K562 (cell line): ENCODE measurements at regions not wholly inside any gene's neighbourhood (a gene's known extent, or its start where the extent isn't known, plus 50 kb on each side); places are given as distances from the start of the nearest gene placed in this dataset.

Source experiments
- ATAC-seq: fragments of 200-7000 bp; cut with Tn5 transposase; 3 replicates; pipeline ENCODE4 v1.9.1; 2020; ENCODE audit warnings: moderate library complexity
- BruUV-seq: library from RNA; stranded (reverse); fragments of 400-500 nt; replicated peaks from 2 replicates; lab custom pipeline; 2021; lab: Mats Ljungman, UMichigan
- CTCF ChIA-PET: fragments of 300-600 bp; formaldehyde crosslinking; extraction: SDS; loops from one replicate; lab custom pipeline; 2021; ENCODE audit warnings: low intra/inter-chr PET ratio; lab: Yijun Ruan, JAX
- POLR2A ChIA-PET: fragments of 300-600, 350-650 bp; sonication (Branson Sonifier 250); formaldehyde crosslinking; extraction: SDS; loops from one replicate; lab custom pipeline; 2021; ENCODE audit warnings: antibody characterized with exemption, inconsistent platforms; lab: Yijun Ruan, JAX
- DNase-seq, 4 experiments: peaks; one replicate each; pipeline versions ENCODE4 v3.0.0 to v3.0.0-alpha.2; 2011 to 2018; ENCODE audit warnings: low spot score in 3 of 4, mixed read lengths in 3 of 4; ENCODE audit errors: extremely low read depth in 1 of 4
- FAIRE-seq: peaks from 2 replicates; lab custom pipeline; 2011; peaks lifted over from hg19 to GRCh38; lab: Jason Lieb, UNC
- H2AFZ ChIP-seq: 2 replicates; pipeline ENCODE4 v1.6.0; 2011; ENCODE audit warnings: low read depth, low read length, control low read depth, inconsistent platforms
- H3K27ac ChIP-seq: fragments of 200-600 bp; 3 replicates; pipeline ENCODE4 v1.8.0; 2011; ENCODE audit warnings: low read depth, mild to moderate bottlenecking, control low read depth, inconsistent platforms, low read length, moderate library complexity, mixed read lengths; ENCODE audit errors: extremely low read depth
- H3K27me3 ChIP-seq, 2 experiments: fragments of 300-600 bp in 1 of 2; 2 replicates in 1 of 2; 3 replicates in 1 of 2; pipeline versions ENCODE4 v1.6.0 to v1.8.0; 2011; ENCODE audit warnings: inconsistent platforms in 2 of 2, low read length in 2 of 2, mild to moderate bottlenecking in 1 of 2, mixed read lengths in 1 of 2, moderate library complexity in 1 of 2; ENCODE audit not compliant: control insufficient read depth in 2 of 2, insufficient read depth in 2 of 2
- H3K36me3 ChIP-seq: fragments of 300-600 bp; 3 replicates; pipeline ENCODE4 v1.8.0; 2011; ENCODE audit warnings: mild to moderate bottlenecking, low read length, inconsistent platforms; ENCODE audit not compliant: control insufficient read depth, insufficient read depth
- H3K4me1 ChIP-seq, 2 experiments: fragments of 200-600 bp in 1 of 2; replicated peaks in 1 of 2; 2 replicates in 1 of 2; 3 replicates in 1 of 2; pipeline versions ENCODE4 v1.5.1 to v1.8.0; 2011; ENCODE audit warnings: inconsistent platforms in 2 of 2, low read length in 2 of 2, mild to moderate bottlenecking in 1 of 2, mixed read lengths in 1 of 2, moderate library complexity in 1 of 2; ENCODE audit not compliant: control insufficient read depth in 2 of 2, insufficient read depth in 2 of 2
- H3K4me2 ChIP-seq: 2 replicates; pipeline ENCODE4 v1.6.1; 2011; ENCODE audit warnings: low read length, control low read depth, inconsistent platforms, mixed read lengths; ENCODE audit not compliant: insufficient read depth
- H3K4me3 ChIP-seq: fragments of 200-600 bp; sonication (generic), shearing (Covaris generic); 2 replicates; pipeline ENCODE4 v1.5.1; 2016; ENCODE audit warnings: control low read depth, inconsistent platforms
- H3K79me2 ChIP-seq: fragments of 200-600 bp; 3 replicates; pipeline ENCODE4 v1.8.0; 2011; ENCODE audit warnings: low read length, inconsistent platforms; ENCODE audit not compliant: control insufficient read depth, insufficient read depth
- H3K9ac ChIP-seq, 2 experiments: 2 replicates each; pipeline versions ENCODE4 v1.6.0 to v1.6.1; 2011; ENCODE audit warnings: low read depth in 2 of 2, low read length in 2 of 2, control low read depth in 1 of 2, inconsistent platforms in 1 of 2, mild to moderate bottlenecking in 1 of 2, mixed read lengths in 1 of 2; ENCODE audit not compliant: insufficient read depth in 1 of 2
- H3K9me1 ChIP-seq: one replicate; pipeline ENCODE4 v1.6.0; 2011; ENCODE audit warnings: inconsistent platforms, mild to moderate bottlenecking, low read length, moderate library complexity; ENCODE audit not compliant: control insufficient read depth, insufficient read depth
- H3K9me3 ChIP-seq: replicated peaks from 2 replicates; pipeline ENCODE4 v1.5.1; 2011; ENCODE audit warnings: low read depth, low read length, inconsistent platforms; ENCODE audit not compliant: control insufficient read depth, insufficient read depth
- H4K20me1 ChIP-seq: replicated peaks from 2 replicates; pipeline ENCODE4 v1.6.1; 2011; ENCODE audit warnings: low read length, inconsistent platforms, mixed read lengths; ENCODE audit not compliant: control insufficient read depth, insufficient read depth
- KHSRP ChIP-seq: fragments of 450-650 bp; IDR thresholded peaks from 2 replicates; pipeline ENCODE4 v1.6.1; 2017
- MEIS2 ChIP-seq: fragments of 450-650 bp; IDR thresholded peaks from 2 replicates; pipeline ENCODE4 v1.6.1; 2014; ENCODE audit warnings: mild to moderate bottlenecking; ENCODE audit not compliant: partially characterized antibody
- ZNF274 ChIP-seq: IDR thresholded peaks from 2 replicates; pipeline ENCODE4 v1.6.1; 2011; ENCODE audit warnings: low read depth, mild to moderate bottlenecking, low read length, moderate library complexity, borderline replicate concordance
- ZNF655 ChIP-seq: fragments of 250-450 bp; sonication (Bioruptor Pico); IDR thresholded peaks from 2 replicates; pipeline ENCODE4 v1.5.0; 2021
- ZSCAN29 ChIP-seq: fragments of 450-650 bp; IDR thresholded peaks from 2 replicates; pipeline ENCODE4 v1.6.1; 2017
- WGBS: fragments of 100-300 bp; shearing (Covaris generic); methylation state at CpG from one replicate; pipeline ENCODE4 v1.1.6; 2016; ENCODE audit warnings: low coverage, mixed read lengths; ENCODE audit not compliant: insufficient coverage; ENCODE audit errors: missing lambda C conversion rate; 5-methylcytosine and 5-hydroxymethylcytosine counted together
- in situ Hi-C: fragments of 300-500 bp; cut with MboI; formaldehyde crosslinking; loops from 4 replicates; pipeline ENCODE4 v1.15.0; 2018; ENCODE audit warnings: inconsistent platforms, mixed read lengths
- intact Hi-C: fragments of 100-400 bp; cut with micrococcal nuclease; formaldehyde crosslinking; loops from 2 replicates; pipeline ENCODE4 v1.14.2; 2022

GRCh38 chr9:88786291-88787079 is 204.8 kb upstream of the S1PR3 start:
- Histone ChIP-seq H3K9me1 (no peaks in the 10 kb centered on the region), H3K27ac (no peak overlapping the region), H3K4me1 (peaks cover 7 to 8% of the 10 kb centered on the region in 2 experiments; a peak in 4 of 5 replicates), H3K36me3 (no peaks in the 10 kb centered on the region), H3K9ac (no peak overlapping the region), H3K4me2 (no peak overlapping the region), H4K20me1 (no peaks in the 10 kb centered on the region), H3K27me3 (no peaks in the 10 kb centered on the region), H3K9me3 (no peaks in the 10 kb centered on the region), H3K4me3 (no peak overlapping the region), H3K79me2 (no peaks in the 10 kb centered on the region), H2AFZ (peak overlapping the region; percentile 68)
- ATAC-seq (no peak), FAIRE-seq (no peak), DNase-seq (no peak)
- WGBS: 39% methylated on average over 8 of the region's 12 CpGs
- no TSS peak for BruUV-seq
- ChIA-PET CTCF (no interaction called here), POLR2A (interaction anchor here (1.3 kb wide), 1 partner anchor 31 kb away, joined by 3 read pairs; no protein-coding TSS in a partner anchor)
- no peak for TF ChIP-seq KHSRP
- peak; percentile 16 for TF ChIP-seq MEIS2
- intact Hi-C loops (no loop called here), in situ Hi-C loops (no loop called here)

GRCh38 chr9:88789785-88790184 is 201.5 kb upstream of the S1PR3 start:
- FAIRE-seq: no peak
- TF ChIP-seq ZSCAN29 (no peak), ZNF274 (no peak), ZNF655 (CRISPR knock-in tag) (no peak)
- TF ChIP-seq, all 486 proteins: peak for 0
- ChIA-PET CTCF (interaction anchor here (0.7 kb wide), 1 partner anchor 222 kb away, joined by 3 read pairs; no protein-coding TSS in a partner anchor), POLR2A (no interaction called here)
- DNase-seq: no peak
- Histone ChIP-seq H2AFZ (no peak overlapping the region), H3K27me3 (no peaks in the 10 kb centered on the region), H3K36me3 (no peaks in the 10 kb centered on the region), H3K4me1 (peaks cover 0 to 3% of the 10 kb centered on the region in 2 experiments; a peak in 3 of 5 replicates), H3K9ac (no peak overlapping the region), H3K9me3 (no peaks in the 10 kb centered on the region), H3K27ac (no peak overlapping the region), H3K9me1 (no peaks in the 10 kb centered on the region), H3K4me2 (no peak overlapping the region), H3K4me3 (no peak overlapping the region), H3K79me2 (no peaks in the 10 kb centered on the region), H4K20me1 (no peaks in the 10 kb centered on the region)
- intact Hi-C loops (no loop called here), in situ Hi-C loops (no loop called here)
- no TSS peak for BruUV-seq
- no peak for ATAC-seq
- WGBS: 67% methylated on average over 3 of the region's 3 CpGs
